ENCODE measurements at regions not wholly inside any gene's neighbourhood (a gene's known extent, or its start where the extent isn't known, plus 50 kb on each side); places are given as distances from the start of the nearest gene placed in this dataset.

- Histone ChIP-seq H3K4me1 (no peaks in the 10 kb centered on the region), H3K27ac (no peak overlapping the region), H3K4me2 (no peak overlapping the region), H3K9me3 (no peaks in the 10 kb centered on the region), H3K4me3 (no peak overlapping the region)
- CTCF ChIA-PET, result no interaction called here
- ATAC-seq (no peak), FAIRE-seq (no peak), DNase-seq (ENCODE audit: low read depth in 1 of 2, low spot score in 1 of 2) (no peak)
- POLR2A ChIA-PET, result no interaction called here
- TF ChIP-seq FOSL2 (IDR thresholded peaks at IDR 0.05) (no peak), FOSL2 (CRISPR knock-in tag; IDR thresholded peaks at IDR 0.05) (no peak), MYC (IDR thresholded peaks at IDR 0.05; ENCODE audit: borderline replicate concordance, low read length) (no peak), SREBF2 (IDR thresholded peaks at IDR 0.05) (no peak), NR3C1 (IDR thresholded peaks at IDR 0.05) (no peak), PHF8 (IDR thresholded peaks at IDR 0.05; ENCODE audit: borderline replicate concordance, low read depth) (no peak), FOXS1 (CRISPR knock-in tag; IDR thresholded peaks at IDR 0.05) (no peak), RFX5 (IDR thresholded peaks at IDR 0.05) (no peak), RAD21 (conservative IDR thresholded peaks at IDR 0.05 in 1 of 2, IDR thresholded peaks at IDR 0.05 in 1 of 2) (no peak), CHD2 (IDR thresholded peaks at IDR 0.05; ENCODE audit: low read length, partially characterized antibody) (no peak), HOXA7 (CRISPR knock-in tag; IDR thresholded peaks at IDR 0.05) (no peak), EHF (CRISPR knock-in tag; IDR thresholded peaks at IDR 0.05) (no peak)
Measured at GRCh38 chr9:82518868-82519267, 530.3 kb downstream of the SPATA31D1 start.

- Histone ChIP-seq H3K4me1 (no peaks in the 10 kb centered on the region), H3K4me3 (no peak overlapping the region), H3K9me3 (no peaks in the 10 kb centered on the region), H3K4me2 (no peak overlapping the region), H3K27ac (no peak overlapping the region)
- DNase-seq (ENCODE audit: low read depth in 1 of 2, low spot score in 1 of 2), result no peak
- ChIA-PET CTCF (no interaction called here), POLR2A (no interaction called here)
- no peak for TF ChIP-seq MAZ (IDR thresholded peaks at IDR 0.05; ENCODE audit: borderline replicate concordance, low read depth, low read length)
- no peak for TF ChIP-seq HMGXB4 (CRISPR knock-in tag; IDR thresholded peaks at IDR 0.05; ENCODE audit: borderline replicate concordance)
- TF ChIP-seq POLR2AphosphoS2 (conservative IDR thresholded peaks at IDR 0.05; ENCODE audit: low read length), result no peak
- TF ChIP-seq ZSCAN20 (CRISPR knock-in tag; IDR thresholded peaks at IDR 0.05), result no peak
- TF ChIP-seq ZFP36 (IDR thresholded peaks at IDR 0.05; ENCODE audit: borderline replicate concordance, partially characterized antibody), result no peak
- no peak for TF ChIP-seq PBX3 (IDR thresholded peaks at IDR 0.05)
- TF ChIP-seq MAX (IDR thresholded peaks at IDR 0.05), result no peak
- no peak for TF ChIP-seq EHF (CRISPR knock-in tag; IDR thresholded peaks at IDR 0.05)
- no peak for TF ChIP-seq NFE2L2 (conservative IDR thresholded peaks at IDR 0.05; ENCODE audit: low read length)
- no peak for TF ChIP-seq HES2 (IDR thresholded peaks at IDR 0.05)
- TF ChIP-seq E2F6 (IDR thresholded peaks at IDR 0.05; ENCODE audit: borderline replicate concordance, low read depth), result no peak
- TF ChIP-seq ZNF302 (CRISPR knock-in tag; IDR thresholded peaks at IDR 0.05), result no peak
- no peak for TF ChIP-seq HOXB5 (CRISPR knock-in tag; IDR thresholded peaks at IDR 0.05)
- no peak for TF ChIP-seq CEBPB (IDR thresholded peaks at IDR 0.05)
- TF ChIP-seq NPAS2 (CRISPR knock-in tag; IDR thresholded peaks at IDR 0.05; ENCODE audit: borderline replicate concordance), result no peak
- no peak for TF ChIP-seq CHD2 (IDR thresholded peaks at IDR 0.05; ENCODE audit: low read length, partially characterized antibody)
- no peak for TF ChIP-seq JUN (IDR thresholded peaks at IDR 0.05)
- TF ChIP-seq CBX2 (IDR thresholded peaks at IDR 0.05; ENCODE audit: borderline replicate concordance, low read depth), result no peak
- TF ChIP-seq CTCF (IDR thresholded peaks at IDR 0.05), result no peak
- WGBS (ENCODE audit: missing lambda C conversion rate), result 0% methylated on average over 1 of the region's 1 CpG
- no peak for ATAC-seq
- FAIRE-seq, result no peak
Measured at GRCh38 chr9:82519332-82519731, 530.8 kb downstream of the SPATA31D1 start.

Data from A549 (cell line).